GM18505 (cell line): ENCODE measurements at regions not wholly inside any gene's neighbourhood (a gene's known extent, or its start where the extent isn't known, plus 50 kb on each side); places are given as distances from the start of the nearest gene placed in this dataset.

ENCODE experiments used
- ATAC-seq: cut with Tn5 transposase; IDR thresholded peaks from one replicate; pipeline ENCODE4 v1.9.1; 2021; ENCODE audit not compliant: unreplicated experiment
- POLR2A ChIP-seq: IDR thresholded peaks from 4 replicates; pipeline ENCODE4 v1.6.1; 2011; ENCODE audit warnings: borderline replicate concordance; ENCODE audit not compliant: insufficient read depth, insufficient read length; ENCODE audit errors: extremely low read depth

DNA sequence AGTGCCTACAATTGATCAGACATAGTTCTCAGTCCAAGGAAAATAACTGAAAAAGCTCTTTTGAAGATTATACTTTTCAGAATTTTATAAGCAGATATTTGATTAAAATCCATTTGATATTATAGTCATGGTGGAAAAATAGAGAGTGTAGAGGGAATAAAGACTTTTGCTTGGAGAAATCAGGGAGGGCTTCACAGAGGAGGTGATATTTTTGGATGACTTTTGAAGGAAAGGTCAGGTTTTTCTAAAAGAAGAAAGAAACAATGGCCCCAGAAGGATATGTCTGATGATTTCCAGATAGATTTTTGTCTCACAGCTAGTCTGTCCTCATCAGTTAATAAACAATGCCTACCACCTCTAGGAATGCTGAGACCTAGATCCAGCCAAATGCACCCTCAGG, 806.3 kb upstream of the CELF2 start:
- no peak for ATAC-seq

GRCh38 chr10:10213237-10213636, 804.4 kb upstream of the CELF2 start:
- no peak for TF ChIP-seq POLR2A
- peak; percentile 71 for ATAC-seq

More for the DNA sequence above, 806.3 kb upstream of the CELF2 start:
- no peak for TF ChIP-seq POLR2A

GRCh38 chr10:10222304-10222841, 795.3 kb upstream of the CELF2 start:
- no peak for ATAC-seq
- TF ChIP-seq POLR2A: no peak

- no peak for ATAC-seq
- TF ChIP-seq POLR2A: no peak
Measured at GRCh38 chr10:10223131-10223530, 794.5 kb upstream of the CELF2 start.

GRCh38 chr10:10225136-10225676, 792.5 kb upstream of the CELF2 start:
- no peak for ATAC-seq
- TF ChIP-seq POLR2A: no peak

GRCh38 chr10:10233229-10233628, 784.4 kb upstream of the CELF2 start:
- no peak for ATAC-seq

DNA sequence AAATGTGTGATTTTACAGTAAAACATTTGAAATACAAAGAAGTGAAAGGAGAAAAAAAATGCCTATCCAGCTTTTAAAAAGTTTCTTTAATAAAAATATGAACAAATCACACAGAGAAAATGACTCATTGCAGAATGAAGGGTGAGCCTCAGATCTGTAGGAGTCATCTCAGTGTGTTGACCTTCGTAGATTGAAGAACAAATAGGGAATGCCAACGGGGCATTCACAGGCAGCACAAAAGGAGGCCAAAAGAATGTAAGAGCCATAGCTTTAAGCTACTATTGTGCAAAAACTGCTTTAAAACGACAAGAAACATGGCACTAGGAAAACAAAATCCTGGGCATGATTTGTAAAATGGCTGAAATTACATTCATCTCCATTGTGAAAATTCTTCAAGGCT, 782.7 kb upstream of the CELF2 start:
- TF ChIP-seq POLR2A: no peak
- ATAC-seq: no peak

More at GRCh38 chr10:10233229-10233628, 784.4 kb upstream of the CELF2 start:
- no peak for TF ChIP-seq POLR2A

DNA sequence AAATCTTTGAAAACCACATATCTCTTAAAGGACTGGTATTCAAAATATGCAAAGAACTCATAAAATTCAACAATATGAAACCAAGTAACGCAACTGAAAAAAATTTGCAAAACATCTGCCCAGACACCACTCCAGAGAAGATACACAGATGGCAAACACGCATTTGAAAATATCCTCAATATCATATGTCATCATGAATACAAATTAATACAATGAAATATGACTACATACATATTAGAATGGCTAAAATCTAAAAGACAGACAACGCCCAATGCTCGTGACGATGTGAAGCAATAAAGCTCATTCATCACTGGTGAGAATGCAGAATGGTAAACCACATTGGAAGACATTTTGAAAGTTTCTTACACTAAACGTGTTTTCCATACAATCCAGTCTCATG, 770.1 kb upstream of the CELF2 start:
- TF ChIP-seq POLR2A: no peak
- ATAC-seq: no peak

GRCh38 chr10:10256860-10257259, 760.8 kb upstream of the CELF2 start:
- no peak for ATAC-seq
- TF ChIP-seq POLR2A: no peak

DNA sequence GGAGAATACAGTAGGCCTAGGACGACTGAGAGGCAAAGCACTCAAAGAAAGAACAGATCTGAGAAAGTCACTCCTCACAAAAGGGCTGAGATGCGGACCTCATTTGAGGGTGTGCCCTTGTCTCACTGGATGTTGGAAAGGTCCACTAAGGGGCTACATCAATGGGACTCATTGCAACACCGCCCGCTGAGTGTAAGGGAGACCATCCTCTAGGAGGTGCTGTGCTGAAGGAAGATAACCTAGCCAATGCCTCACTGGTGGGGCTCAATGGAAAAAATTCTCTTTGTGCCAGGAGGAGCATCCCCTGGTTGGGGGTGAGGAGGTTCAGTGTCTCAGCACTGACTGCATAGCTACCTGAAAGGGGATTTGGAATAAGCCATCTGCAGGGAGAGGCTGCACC, 758.7 kb upstream of the CELF2 start:
- no peak for ATAC-seq
- TF ChIP-seq POLR2A: no peak

- TF ChIP-seq POLR2A: no peak
- ATAC-seq: no peak
Measured at GRCh38 chr10:10270126-10271050, 747.3 kb upstream of the CELF2 start.

DNA sequence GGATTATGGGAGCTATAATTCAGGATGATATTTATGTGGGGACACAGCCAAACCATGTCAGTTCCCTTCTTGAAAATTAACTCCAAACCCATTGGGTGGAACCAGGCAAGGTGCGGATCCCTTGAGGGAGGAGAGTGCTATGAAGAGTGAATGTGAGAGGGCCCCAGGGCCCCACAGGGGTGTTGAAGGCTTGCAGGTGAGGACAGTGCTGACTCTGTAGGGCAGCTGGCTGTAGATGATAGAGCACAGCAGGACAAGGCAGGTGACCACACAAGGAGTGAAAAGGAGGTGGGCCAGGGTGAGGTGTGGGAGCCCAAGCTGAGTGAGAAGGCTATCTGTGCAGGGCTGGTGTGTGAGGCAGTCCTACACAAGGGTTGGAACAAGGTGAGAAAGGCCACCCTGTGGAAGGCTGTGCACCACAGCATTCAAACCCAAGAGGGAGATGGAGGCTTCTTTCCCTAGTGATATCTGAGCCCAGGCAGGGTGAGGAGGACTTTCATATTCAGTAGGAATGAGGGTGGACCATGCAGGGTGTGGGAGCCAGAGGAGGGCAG, 746.0 kb upstream of the CELF2 start:
- no peak for ATAC-seq
- TF ChIP-seq POLR2A: no peak

- no peak for TF ChIP-seq POLR2A
Measured at GRCh38 chr10:10273661-10274060, 744.0 kb upstream of the CELF2 start.

DNA sequence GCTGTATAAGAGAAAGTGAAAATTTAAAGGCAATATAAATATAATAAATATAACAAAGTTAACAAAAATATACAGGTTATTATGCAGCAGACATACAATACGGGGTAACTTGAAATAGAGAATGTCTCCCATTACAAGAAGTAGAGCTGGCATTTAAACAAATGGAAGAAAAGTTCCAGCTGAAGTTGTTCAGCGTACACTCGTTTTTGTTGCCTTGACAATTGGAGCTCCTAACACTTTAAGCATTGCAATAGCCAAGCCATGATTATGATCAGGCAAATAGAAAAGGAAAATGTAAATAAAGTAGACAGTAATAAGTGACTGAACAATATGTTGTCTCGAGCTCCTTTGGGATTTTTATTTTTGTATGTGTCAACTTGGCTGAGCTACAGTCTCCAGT, 737.8 kb upstream of the CELF2 start:
- ATAC-seq: no peak
- TF ChIP-seq POLR2A: no peak

More at GRCh38 chr10:10273661-10274060, 744.0 kb upstream of the CELF2 start:
- ATAC-seq: no peak

GRCh38 chr10:10292501-10292900, 725.2 kb upstream of the CELF2 start:
- TF ChIP-seq POLR2A: no peak
- ATAC-seq: no peak

DNA sequence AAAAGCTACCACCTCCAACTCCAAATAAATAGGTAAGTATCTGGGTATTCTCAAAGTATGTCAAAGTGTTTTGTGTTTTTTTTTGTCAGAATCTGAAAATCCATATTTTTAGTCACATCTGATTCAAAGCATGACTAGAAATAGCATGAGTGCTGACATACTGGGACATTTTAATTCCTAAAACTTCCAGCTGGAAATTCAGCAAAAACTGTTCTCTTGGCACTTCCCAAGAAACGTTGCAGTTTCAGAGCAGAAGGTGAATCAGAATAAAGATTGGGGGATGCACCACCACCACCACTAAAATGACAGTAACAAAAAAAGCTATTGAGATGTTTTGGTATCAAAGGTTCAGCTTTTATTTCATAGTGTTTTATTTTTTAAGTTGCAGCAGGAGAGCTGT, 724.6 kb upstream of the CELF2 start:
- ATAC-seq: no peak

More for the DNA sequence above, 724.6 kb upstream of the CELF2 start:
- TF ChIP-seq POLR2A: no peak
